GM12865 (cell line): ENCODE measurements at regions not wholly inside any gene's neighbourhood (a gene's known extent, or its start where the extent isn't known, plus 50 kb on each side); places are given as distances from the start of the nearest gene placed in this dataset.
A peak's percentile ranks its signal among the peaks of the same experiment; 100 is the strongest.

Experiments
- DNase-seq: peaks from one replicate; pipeline ENCODE4 v3.0.0; 2010; ENCODE audit warnings: low read depth
- H3K4me3 ChIP-seq: 2 replicates; pipeline ENCODE4 v1.5.1; 2011; ENCODE audit warnings: mild to moderate bottlenecking, low read depth, low read length, control low read depth
- TF ChIP-seq, protein P1 (sequence below): IDR thresholded peaks from 2 replicates; pipeline ENCODE4 v1.5.1; 2011; ENCODE audit warnings: low read length, control low read depth, low read depth, inconsistent platforms; ENCODE audit not compliant: insufficient read depth; ENCODE audit errors: missing control alignments

DNA sequence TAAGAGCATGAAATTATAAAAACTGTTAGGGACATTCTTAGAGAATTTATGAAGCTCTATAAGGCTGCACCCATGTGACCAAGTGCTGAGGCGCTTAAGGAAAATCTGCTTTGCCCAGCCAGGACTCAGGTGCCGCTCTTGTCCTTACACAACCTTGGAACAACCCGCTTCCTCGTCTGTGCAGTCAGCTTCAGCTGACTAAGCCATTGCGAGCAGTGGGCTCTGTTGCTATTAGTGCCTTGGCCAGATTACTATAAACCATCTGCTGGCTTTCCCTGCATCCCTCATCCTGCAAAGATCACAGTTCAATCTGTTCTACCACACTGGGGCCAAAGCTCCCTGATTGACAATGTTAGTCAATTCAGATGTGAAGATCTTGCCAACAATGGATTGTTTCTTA lies 89.1 kb upstream of the E2F3 start:
- no peak overlapping the region for H3K4me3 ChIP-seq
- no peak for DNase-seq
- TF ChIP-seq, protein P1, sequence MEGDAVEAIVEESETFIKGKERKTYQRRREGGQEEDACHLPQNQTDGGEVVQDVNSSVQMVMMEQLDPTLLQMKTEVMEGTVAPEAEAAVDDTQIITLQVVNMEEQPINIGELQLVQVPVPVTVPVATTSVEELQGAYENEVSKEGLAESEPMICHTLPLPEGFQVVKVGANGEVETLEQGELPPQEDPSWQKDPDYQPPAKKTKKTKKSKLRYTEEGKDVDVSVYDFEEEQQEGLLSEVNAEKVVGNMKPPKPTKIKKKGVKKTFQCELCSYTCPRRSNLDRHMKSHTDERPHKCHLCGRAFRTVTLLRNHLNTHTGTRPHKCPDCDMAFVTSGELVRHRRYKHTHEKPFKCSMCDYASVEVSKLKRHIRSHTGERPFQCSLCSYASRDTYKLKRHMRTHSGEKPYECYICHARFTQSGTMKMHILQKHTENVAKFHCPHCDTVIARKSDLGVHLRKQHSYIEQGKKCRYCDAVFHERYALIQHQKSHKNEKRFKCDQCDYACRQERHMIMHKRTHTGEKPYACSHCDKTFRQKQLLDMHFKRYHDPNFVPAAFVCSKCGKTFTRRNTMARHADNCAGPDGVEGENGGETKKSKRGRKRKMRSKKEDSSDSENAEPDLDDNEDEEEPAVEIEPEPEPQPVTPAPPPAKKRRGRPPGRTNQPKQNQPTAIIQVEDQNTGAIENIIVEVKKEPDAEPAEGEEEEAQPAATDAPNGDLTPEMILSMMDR = no peak

- no peak for DNase-seq
- H3K4me3 ChIP-seq = no peak overlapping the region
- TF ChIP-seq, protein P1 = no peak
These were observed 88.6 kb upstream of the E2F3 start for GRCh38 chr6:20313051-20313450.

DNA sequence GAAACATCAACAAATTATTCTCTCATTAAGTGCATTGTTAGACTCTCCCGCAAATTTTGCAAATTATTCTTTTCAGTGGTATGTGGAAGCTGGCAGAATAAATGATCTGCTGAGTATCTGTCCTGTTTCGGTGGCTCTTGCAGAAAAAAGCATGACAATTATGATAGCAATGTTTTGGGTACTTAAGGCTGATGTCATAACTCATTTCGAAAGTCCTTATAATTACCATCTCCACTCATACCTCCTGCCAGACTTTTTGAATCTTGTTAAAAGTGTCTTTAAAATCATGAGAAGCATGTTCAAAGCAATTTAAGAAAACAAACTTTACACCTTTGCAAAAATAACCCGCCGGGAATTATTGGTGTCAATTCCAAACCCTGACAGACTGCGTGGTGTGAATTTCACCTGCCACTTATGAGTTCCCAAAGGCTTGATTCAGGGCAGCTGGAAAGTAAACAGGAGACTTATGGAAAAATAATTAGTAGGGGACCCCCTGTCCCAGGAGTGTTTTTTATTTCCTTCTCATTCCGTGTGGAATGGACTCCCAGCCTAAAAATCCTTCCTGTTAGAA lies 87.6 kb upstream of the E2F3 start:
- no peak for DNase-seq
- TF ChIP-seq, protein P1 = no peak
- H3K4me3 ChIP-seq = no peak overlapping the region

GRCh38 chr6:20314866-20315845 lies 86.5 kb upstream of the E2F3 start:
- TF ChIP-seq, protein P1 = no peak
- H3K4me3 ChIP-seq = no peak overlapping the region
- DNase-seq = no peak

- DNase-seq = no peak
- TF ChIP-seq, protein P1 = no peak
- H3K4me3 ChIP-seq = no peak overlapping the region
These were observed 84.2 kb upstream of the E2F3 start for GRCh38 chr6:20317430-20317829.

DNA sequence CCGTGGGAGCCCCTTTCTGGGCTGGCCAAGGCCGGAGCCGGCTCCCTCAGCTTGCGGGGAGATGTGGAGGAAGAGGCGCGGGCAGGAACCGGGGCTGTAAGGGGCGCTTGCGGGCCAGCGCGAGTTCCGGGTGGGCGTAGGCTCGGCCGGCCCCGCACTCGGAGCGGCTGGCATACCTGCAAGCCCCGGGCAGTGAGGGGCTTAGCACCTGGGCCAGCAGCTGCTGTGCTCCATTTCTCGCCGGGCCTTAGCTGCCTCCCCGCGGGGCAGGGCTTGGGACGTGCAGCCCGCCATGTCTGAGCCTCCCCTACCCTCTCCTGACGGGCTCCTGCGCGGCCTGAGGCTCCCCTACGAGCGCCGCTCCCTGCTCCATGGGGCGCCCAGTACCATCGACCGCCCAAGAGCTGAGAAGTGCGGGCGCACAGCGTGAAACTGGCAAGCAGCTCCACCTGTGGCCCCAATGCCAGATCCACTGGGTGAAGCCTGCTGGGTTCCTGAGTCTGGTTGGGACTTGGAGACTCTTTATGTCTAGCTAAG lies 82.8 kb upstream of the E2F3 start:
- TF ChIP-seq, protein P1 = no peak
- no peak for DNase-seq
- peak overlapping the region; percentile 54 for H3K4me3 ChIP-seq
